Nephron progenitor cell (in vitro differentiated cells): ENCODE measurements at regions not wholly inside any gene's neighbourhood (a gene's known extent, or its start where the extent isn't known, plus 50 kb on each side); places are given as distances from the start of the nearest gene placed in this dataset.

Experiments
- DNase-seq: peaks from one replicate; pipeline ENCODE4 v3.0.0; 2021
- H3K27ac Mint-ChIP-seq: 2 replicates; pipeline ENCODE4 v1.8.0; 2021; ENCODE audit warnings: mild to moderate bottlenecking, moderate library complexity, mixed read lengths
- H3K27me3 Mint-ChIP-seq: 2 replicates; pipeline ENCODE4 v1.8.0; 2021; ENCODE audit warnings: mild to moderate bottlenecking, low read depth, mixed read lengths; ENCODE audit not compliant: poor library complexity
- H3K36me3 Mint-ChIP-seq: 2 replicates; pipeline ENCODE4 v1.8.0; 2021; ENCODE audit warnings: low read depth, mixed read lengths
- H3K4me1 Mint-ChIP-seq: 2 replicates; pipeline ENCODE4 v1.8.0; 2021; ENCODE audit warnings: mixed read lengths
- H3K4me3 Mint-ChIP-seq: 2 replicates; pipeline ENCODE4 v1.8.0; 2021; ENCODE audit warnings: mild to moderate bottlenecking, moderate library complexity, mixed read lengths
- H3K9me3 Mint-ChIP-seq: 2 replicates; pipeline ENCODE4 v1.8.0; 2021; ENCODE audit warnings: mild to moderate bottlenecking, moderate library complexity, mixed read lengths
- TF ChIP-seq, protein P1 (sequence below): fragments of 200-600 bp; sonication (generic); IDR thresholded peaks from 2 replicates; pipeline ENCODE4 v1.5.0; 2021; ENCODE audit warnings: antibody characterized with exemption

- Mint-ChIP-seq H3K9me3 (no peaks in the 10 kb centered on the region), H3K4me1 (peaks cover 5% of the 10 kb centered on the region), H3K4me3 (no peak overlapping the region), H3K27ac (no peak overlapping the region), H3K27me3 (peaks cover 5% of the 10 kb centered on the region), H3K36me3 (no peaks in the 10 kb centered on the region)
- TF ChIP-seq, protein P1, sequence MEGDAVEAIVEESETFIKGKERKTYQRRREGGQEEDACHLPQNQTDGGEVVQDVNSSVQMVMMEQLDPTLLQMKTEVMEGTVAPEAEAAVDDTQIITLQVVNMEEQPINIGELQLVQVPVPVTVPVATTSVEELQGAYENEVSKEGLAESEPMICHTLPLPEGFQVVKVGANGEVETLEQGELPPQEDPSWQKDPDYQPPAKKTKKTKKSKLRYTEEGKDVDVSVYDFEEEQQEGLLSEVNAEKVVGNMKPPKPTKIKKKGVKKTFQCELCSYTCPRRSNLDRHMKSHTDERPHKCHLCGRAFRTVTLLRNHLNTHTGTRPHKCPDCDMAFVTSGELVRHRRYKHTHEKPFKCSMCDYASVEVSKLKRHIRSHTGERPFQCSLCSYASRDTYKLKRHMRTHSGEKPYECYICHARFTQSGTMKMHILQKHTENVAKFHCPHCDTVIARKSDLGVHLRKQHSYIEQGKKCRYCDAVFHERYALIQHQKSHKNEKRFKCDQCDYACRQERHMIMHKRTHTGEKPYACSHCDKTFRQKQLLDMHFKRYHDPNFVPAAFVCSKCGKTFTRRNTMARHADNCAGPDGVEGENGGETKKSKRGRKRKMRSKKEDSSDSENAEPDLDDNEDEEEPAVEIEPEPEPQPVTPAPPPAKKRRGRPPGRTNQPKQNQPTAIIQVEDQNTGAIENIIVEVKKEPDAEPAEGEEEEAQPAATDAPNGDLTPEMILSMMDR, result no peak
- no peak for DNase-seq
Observed at GRCh38 chrX:99613041-99613440, 797.0 kb downstream of the PCDH19 start.

- no peaks in the 10 kb centered on the region for H3K36me3 Mint-ChIP-seq
- no peak for DNase-seq
- H3K27ac Mint-ChIP-seq, result no peak overlapping the region
Observed at GRCh38 chrX:99603091-99603814, 806.8 kb downstream of the PCDH19 start.

GRCh38 chrX:99602107-99602506 lies 808.0 kb downstream of the PCDH19 start:
- no peaks in the 10 kb centered on the region for H3K4me1 Mint-ChIP-seq
- peaks cover 7% of the 10 kb centered on the region for H3K9me3 Mint-ChIP-seq
- H3K27me3 Mint-ChIP-seq, result no peaks in the 10 kb centered on the region
- DNase-seq, result no peak
- H3K27ac Mint-ChIP-seq, result no peak overlapping the region
- no peaks in the 10 kb centered on the region for H3K36me3 Mint-ChIP-seq
- TF ChIP-seq, protein P1, result no peak
- H3K4me3 Mint-ChIP-seq, result no peak overlapping the region

More at GRCh38 chrX:99603091-99603814, 806.8 kb downstream of the PCDH19 start:
- no peaks in the 10 kb centered on the region for H3K27me3 Mint-ChIP-seq
- H3K9me3 Mint-ChIP-seq, result peaks cover 3% of the 10 kb centered on the region
- TF ChIP-seq, protein P1, result no peak
- H3K4me1 Mint-ChIP-seq, result no peaks in the 10 kb centered on the region
- H3K4me3 Mint-ChIP-seq, result no peak overlapping the region

DNA sequence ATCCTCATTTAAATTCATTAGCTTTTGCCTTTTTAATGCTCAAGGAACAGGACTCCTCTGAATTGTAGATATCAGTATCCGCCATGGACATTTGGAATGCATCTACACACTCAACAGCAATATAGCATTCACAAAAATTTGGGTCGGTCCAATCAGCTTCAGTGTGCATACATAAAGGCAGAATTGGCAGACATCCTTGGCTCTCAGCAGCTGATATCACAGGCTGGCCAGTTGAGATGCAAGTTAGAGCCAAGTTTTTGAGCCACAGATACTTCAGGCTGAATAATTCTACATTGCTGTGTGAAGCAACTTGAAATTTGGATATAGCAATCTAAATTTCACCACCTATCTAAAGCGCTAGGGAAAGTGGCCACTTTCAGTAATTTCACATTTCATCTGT lies 821.1 kb downstream of the PCDH19 start:
- H3K9me3 Mint-ChIP-seq, result peaks cover 10% of the 10 kb centered on the region
- H3K36me3 Mint-ChIP-seq, result no peaks in the 10 kb centered on the region
- no peak overlapping the region for H3K27ac Mint-ChIP-seq
- H3K4me1 Mint-ChIP-seq, result no peaks in the 10 kb centered on the region
- DNase-seq, result no peak
- TF ChIP-seq, protein P1, result no peak
- H3K27me3 Mint-ChIP-seq, result no peaks in the 10 kb centered on the region
- no peak overlapping the region for H3K4me3 Mint-ChIP-seq

- H3K27ac Mint-ChIP-seq, result no peak overlapping the region
- peaks cover 76% of the 10 kb centered on the region for H3K9me3 Mint-ChIP-seq
- H3K36me3 Mint-ChIP-seq, result peaks cover 5% of the 10 kb centered on the region
Observed at GRCh38 chrX:99572711-99573110, 837.4 kb downstream of the PCDH19 start.

More at GRCh38 chrX:99572711-99573110, 837.4 kb downstream of the PCDH19 start:
- peaks cover 4% of the 10 kb centered on the region for H3K27me3 Mint-ChIP-seq
- DNase-seq, result no peak
- TF ChIP-seq, protein P1, result no peak
- no peak overlapping the region for H3K4me3 Mint-ChIP-seq
- no peaks in the 10 kb centered on the region for H3K4me1 Mint-ChIP-seq
